DMS153 (cell line): ENCODE measurements at regions not wholly inside any gene's neighbourhood (a gene's known extent, or its start where the extent isn't known, plus 50 kb on each side); places are given as distances from the start of the nearest gene placed in this dataset.

Source experiments
- DNase-seq: peaks from one replicate; lab custom pipeline; 2025; lab: John Stamatoyannopoulos, UW

- DNase-seq: no peak
These were observed 163.5 kb downstream of the MBL2 start for GRCh38 chr10:52609071-52609470.

- DNase-seq: no peak
These were observed 162.9 kb downstream of the MBL2 start for GRCh38 chr10:52609626-52610240.

GRCh38 chr10:52615331-52615730, 157.3 kb downstream of the MBL2 start:
- DNase-seq: no peak

GRCh38 chr10:52615756-52616394, 156.7 kb downstream of the MBL2 start:
- DNase-seq: no peak

GRCh38 chr10:52616395-52616764, 156.2 kb downstream of the MBL2 start:
- DNase-seq: no peak

GRCh38 chr10:52617346-52617745, 155.2 kb downstream of the MBL2 start:
- DNase-seq: no peak

GRCh38 chr10:52619052-52619451, 153.5 kb downstream of the MBL2 start:
- DNase-seq: no peak

GRCh38 chr10:52621635-52622079, 150.9 kb downstream of the MBL2 start:
- DNase-seq: no peak

GRCh38 chr10:52623761-52624160, 148.8 kb downstream of the MBL2 start:
- DNase-seq: no peak

- no peak for DNase-seq
These were observed 145.3 kb downstream of the MBL2 start for GRCh38 chr10:52627279-52627678.

- no peak for DNase-seq
These were observed 141.4 kb downstream of the MBL2 start for GRCh38 chr10:52631146-52631545.

- DNase-seq: no peak
These were observed 140.9 kb downstream of the MBL2 start for GRCh38 chr10:52631648-52632047.

- no peak for DNase-seq
These were observed 140.0 kb downstream of the MBL2 start for GRCh38 chr10:52632591-52632990.

GRCh38 chr10:52633266-52633665, 139.3 kb downstream of the MBL2 start:
- no peak for DNase-seq

- DNase-seq: no peak
These were observed 136.9 kb downstream of the MBL2 start for GRCh38 chr10:52635651-52636050.

GRCh38 chr10:52636874-52637273, 135.7 kb downstream of the MBL2 start:
- no peak for DNase-seq

- DNase-seq: peak; percentile 21
These were observed 135.0 kb downstream of the MBL2 start for GRCh38 chr10:52637592-52637991.

- no peak for DNase-seq
These were observed 132.9 kb downstream of the MBL2 start for GRCh38 chr10:52639652-52640051.

GRCh38 chr10:52642208-52642607, 130.4 kb downstream of the MBL2 start:
- DNase-seq: no peak

- DNase-seq: peak; percentile 15
These were observed 128.0 kb downstream of the MBL2 start for GRCh38 chr10:52644373-52645186.

GRCh38 chr10:52645187-52645758, 127.3 kb downstream of the MBL2 start:
- no peak for DNase-seq

- no peak for DNase-seq
These were observed 123.1 kb downstream of the MBL2 start for GRCh38 chr10:52649511-52649910.

GRCh38 chr10:52650873-52651272, 121.7 kb downstream of the MBL2 start:
- DNase-seq: no peak
